HCT116 (cell line): ENCODE measurements at regions not wholly inside any gene's neighbourhood (a gene's known extent, or its start where the extent isn't known, plus 50 kb on each side); places are given as distances from the start of the nearest gene placed in this dataset.

ENCODE experiments used
- ATAC-seq: fragments of 200-7000 bp; cut with Tn5 transposase; 2 replicates; pipeline ENCODE4 v1.9.1; 2020; ENCODE audit warnings: mild to moderate bottlenecking, moderate library complexity
- BruUV-seq: library from RNA; stranded (reverse); fragments of 400-500 nt; replicated peaks from 2 replicates; lab custom pipeline; 2021; lab: Mats Ljungman, UMichigan
- CTCF ChIA-PET: fragments of 300-600 bp; sonication (Branson Sonifier 250); formaldehyde crosslinking; loops from one replicate; lab custom pipeline; 2021; ENCODE audit warnings: antibody characterized with exemption; lab: Charles Lee
- POLR2A ChIA-PET: fragments of 300-600, 350-600 bp; sonication (Branson Sonifier 250); formaldehyde crosslinking; loops from one replicate; lab custom pipeline; 2021; ENCODE audit warnings: antibody characterized with exemption; lab: Charles Lee
- RAD21 ChIA-PET, 2 experiments: fragments of 300-600 bp; sonication (Branson Sonifier 250); formaldehyde crosslinking; loops; one replicate each; lab custom pipeline; 2023; ENCODE audit warnings: low total read pairs in 2 of 2; ENCODE audit not compliant: uncharacterized antibody in 2 of 2, unreplicated experiment in 2 of 2, low non-redundant PET in 1 of 2; lab: Charles Lee
- DNase-seq: peaks from one replicate; pipeline ENCODE4 v3.0.0-alpha.2; 2010; ENCODE audit warnings: low read depth, low spot score
- H2AFZ ChIP-seq: fragments of 200-600 bp; shearing (Covaris generic), sonication (generic); 2 replicates; pipeline ENCODE4 v1.6.1; 2017; ENCODE audit warnings: low read depth, mixed run types, mixed read lengths, antibody characterized with exemption, low read length; ENCODE audit not compliant: poor library complexity, severe bottlenecking
- H3K27ac ChIP-seq: 2 replicates; pipeline ENCODE4 v1.5.1; 2012; ENCODE audit warnings: low read depth, low read length
- H3K27me3 ChIP-seq: fragments of 200-600 bp; sonication (generic); 2 replicates; pipeline ENCODE4 v1.6.1; 2016; ENCODE audit warnings: mixed run types, low read length, mixed read lengths; ENCODE audit not compliant: insufficient read depth
- H3K36me3 ChIP-seq, 2 experiments: fragments of 200-500 bp in 1 of 2; fragments of 200-600 bp in 1 of 2; sonication (Bioruptor generic) in 1 of 2; sonication (generic) in 1 of 2; 2 replicates each; pipeline versions ENCODE4 v1.5.1 to v1.6.1; 2014 to 2016; ENCODE audit warnings: low read length in 2 of 2, inconsistent platforms in 1 of 2, mixed read lengths in 1 of 2, mixed run types in 1 of 2; ENCODE audit not compliant: insufficient read depth in 2 of 2, control insufficient read depth in 1 of 2
- H3K4me1 ChIP-seq, 2 experiments: fragments of 200-600 bp in 1 of 2; sonication (generic) in 1 of 2; 2 replicates each; pipeline versions ENCODE4 v1.5.1 to v1.6.1; 2012 to 2017; ENCODE audit warnings: low read length in 2 of 2, inconsistent platforms in 1 of 2, mild to moderate bottlenecking in 1 of 2, mixed read lengths in 1 of 2, mixed run types in 1 of 2, moderate library complexity in 1 of 2; ENCODE audit not compliant: insufficient read depth in 2 of 2, control insufficient read depth in 1 of 2
- H3K4me2 ChIP-seq: fragments of 200-600 bp; sonication (generic); 2 replicates; pipeline ENCODE4 v1.6.1; 2017; ENCODE audit warnings: mixed run types, low read length, mixed read lengths
- H3K4me3 ChIP-seq, 2 experiments: fragments of 200-600 bp in 1 of 2; sonication (generic) in 1 of 2; replicated peaks in 1 of 2; 2 replicates each; pipeline ENCODE4 v1.5.1; 2011 to 2016; ENCODE audit warnings: low read length in 2 of 2, control low read depth in 1 of 2, low read depth in 1 of 2, mild to moderate bottlenecking in 1 of 2, mixed read lengths in 1 of 2, mixed run types in 1 of 2
- H3K79me2 ChIP-seq: fragments of 200-600 bp; sonication (generic); 2 replicates; pipeline ENCODE4 v1.6.1; 2017; ENCODE audit warnings: mild to moderate bottlenecking, mixed run types, low read length, moderate library complexity, mixed read lengths; ENCODE audit not compliant: insufficient read depth
- H3K9ac ChIP-seq: fragments of 200-600 bp; sonication (generic); 2 replicates; pipeline ENCODE4 v1.6.1; 2016; ENCODE audit warnings: low read length, mixed read lengths
- H3K9me2 ChIP-seq: fragments of 200-600 bp; sonication (generic), shearing (Covaris generic); 2 replicates; pipeline ENCODE4 v1.6.1; 2017; ENCODE audit warnings: mixed run types, mild to moderate bottlenecking, moderate library complexity; ENCODE audit not compliant: insufficient read depth
- H3K9me3 ChIP-seq, 2 experiments: fragments of 200-500 bp in 1 of 2; fragments of 200-600 bp in 1 of 2; sonication (Bioruptor generic) in 1 of 2; sonication (generic) in 1 of 2; 2 replicates each; pipeline ENCODE4 v1.6.1; 2014 to 2017; ENCODE audit warnings: low read length in 2 of 2, mixed read lengths in 2 of 2, inconsistent platforms in 1 of 2, low read depth in 1 of 2, mild to moderate bottlenecking in 1 of 2, mixed run types in 1 of 2, moderate library complexity in 1 of 2; ENCODE audit not compliant: control insufficient read depth in 1 of 2, insufficient read depth in 1 of 2
- H4K20me1 ChIP-seq: fragments of 200-600 bp; sonication (generic), shearing (Covaris generic); 2 replicates; pipeline ENCODE4 v1.6.1; 2017; ENCODE audit warnings: mixed run types, mild to moderate bottlenecking, moderate library complexity; ENCODE audit not compliant: insufficient read depth
- CEBPB ChIP-seq: IDR thresholded peaks from 2 replicates; pipeline ENCODE4 v1.6.1; 2012; ENCODE audit warnings: low read depth
- ELF1 ChIP-seq: IDR thresholded peaks from 2 replicates; pipeline ENCODE4 v1.6.1; 2012; ENCODE audit warnings: low read depth, borderline replicate concordance
- EZH2 ChIP-seq: fragments of 200-600 bp; sonication (generic); IDR thresholded peaks from 2 replicates; pipeline ENCODE4 v1.6.1; 2017; ENCODE audit warnings: antibody characterized with exemption, mixed run types
- EZH2phosphoT487 ChIP-seq: fragments of 200-600 bp; IDR thresholded peaks from 2 replicates; pipeline ENCODE4 v1.6.1; 2018; ENCODE audit warnings: antibody characterized with exemption, borderline replicate concordance
- FOSL1 ChIP-seq: IDR thresholded peaks from 2 replicates; pipeline ENCODE4 v1.6.1; 2012; ENCODE audit warnings: low read depth
- POLR2A ChIP-seq: IDR thresholded peaks from 2 replicates; pipeline ENCODE4 v1.7.0; 2011; ENCODE audit warnings: borderline replicate concordance; ENCODE audit not compliant: insufficient read depth, insufficient read length; ENCODE audit errors: extremely low read depth
- RAD21 ChIP-seq: IDR thresholded peaks from 2 replicates; pipeline ENCODE4 v1.6.1; 2012; ENCODE audit warnings: low read depth, mild to moderate bottlenecking
- SIN3A ChIP-seq: IDR thresholded peaks from 2 replicates; pipeline ENCODE4 v1.6.1; 2012; ENCODE audit warnings: low read depth
- SP1 ChIP-seq: IDR thresholded peaks from 2 replicates; pipeline ENCODE4 v1.6.1; 2012; ENCODE audit warnings: low read depth
- SRF ChIP-seq: IDR thresholded peaks from 2 replicates; pipeline ENCODE4 v1.6.1; 2012; ENCODE audit warnings: low read depth
- TCF7L2 ChIP-seq: IDR thresholded peaks from 2 replicates; pipeline ENCODE4 v1.7.0; 2011; ENCODE audit warnings: borderline replicate concordance, inconsistent platforms; ENCODE audit not compliant: insufficient read depth, insufficient read length; ENCODE audit errors: extremely low read depth
- intact Hi-C: fragments of 100-400 bp; cut with micrococcal nuclease; formaldehyde crosslinking; loops from 2 replicates; pipeline ENCODE4 v1.10.0; 2022
- TF ChIP-seq, protein P1 (sequence below), 3 experiments: fragments of 200-600 bp in 1 of 3; sonication (generic) in 1 of 3; IDR thresholded peaks in 2 of 3; conservative IDR thresholded peaks in 1 of 3; 2 replicates each; pipeline ENCODE4 v1.5.1; 2012 to 2017; ENCODE audit warnings: low read depth in 2 of 3, low read length in 2 of 3, antibody characterized with exemption in 1 of 3, borderline replicate concordance in 1 of 3, control low read depth in 1 of 3, mild to moderate bottlenecking in 1 of 3, mixed read lengths in 1 of 3, mixed run types in 1 of 3, moderate library complexity in 1 of 3; ENCODE audit not compliant: insufficient read depth in 1 of 3
- TF ChIP-seq, protein P2 (sequence below): IDR thresholded peaks from 2 replicates; pipeline ENCODE4 v1.6.1; 2012

DNA sequence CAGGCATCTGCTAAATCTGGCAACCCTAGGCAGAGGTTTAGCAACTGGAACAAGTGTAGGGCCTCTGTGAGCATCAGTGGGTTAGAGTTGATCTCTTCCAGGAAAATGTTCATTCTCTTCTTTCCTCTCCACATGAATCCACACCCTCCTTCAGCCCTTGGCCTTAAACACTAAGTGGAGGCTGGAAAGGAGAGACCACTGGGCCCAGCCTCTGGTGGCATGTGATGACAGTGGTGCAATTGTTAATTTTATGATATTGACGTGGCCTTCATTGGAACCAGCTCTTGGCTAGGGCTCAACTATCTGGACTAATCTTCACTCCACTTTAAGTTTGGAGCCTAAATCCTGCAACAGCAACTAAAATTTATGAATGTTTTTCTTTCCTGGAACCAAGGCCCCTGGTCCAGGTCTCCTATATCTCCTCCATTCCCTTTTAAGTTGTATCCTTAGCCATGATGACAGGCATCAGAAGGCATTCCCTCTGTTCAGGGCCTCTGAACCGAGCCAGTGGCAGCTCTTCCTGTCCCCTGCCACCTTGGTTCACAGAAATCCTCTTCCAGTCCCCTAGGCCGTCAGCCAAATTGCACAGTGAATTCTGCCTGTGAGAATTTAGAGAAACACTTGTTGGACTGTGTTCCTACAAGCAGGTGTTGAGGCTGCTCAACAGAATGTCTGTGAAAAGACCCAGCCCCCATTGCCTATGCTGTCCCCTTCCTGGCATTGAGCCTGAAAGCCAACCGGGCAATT lies 132.2 kb downstream of the PSMG1 start:
- Histone ChIP-seq H3K79me2 (no peaks in the 10 kb centered on the region), H4K20me1 (no peaks in the 10 kb centered on the region), H3K27me3 (no peaks in the 10 kb centered on the region), H2AFZ (no peak overlapping the region), H3K4me2 (no peak overlapping the region), H3K36me3 (no peaks in the 10 kb centered on the region), H3K4me1 (no peaks in the 10 kb centered on the region), H3K9ac (no peak overlapping the region), H3K9me2 (no peaks in the 10 kb centered on the region), H3K27ac (no peak overlapping the region), H3K9me3 (no peaks in the 10 kb centered on the region), H3K4me3 (no peak overlapping the region)
- ChIA-PET CTCF (no interaction called here), POLR2A (no interaction called here), RAD21 (no interaction called here)
- intact Hi-C loops = no loop called here
- TF ChIP-seq SRF = no peak
- TF ChIP-seq EZH2phosphoT487 = no peak
- TF ChIP-seq TCF7L2 = no peak
- TF ChIP-seq, protein P1, sequence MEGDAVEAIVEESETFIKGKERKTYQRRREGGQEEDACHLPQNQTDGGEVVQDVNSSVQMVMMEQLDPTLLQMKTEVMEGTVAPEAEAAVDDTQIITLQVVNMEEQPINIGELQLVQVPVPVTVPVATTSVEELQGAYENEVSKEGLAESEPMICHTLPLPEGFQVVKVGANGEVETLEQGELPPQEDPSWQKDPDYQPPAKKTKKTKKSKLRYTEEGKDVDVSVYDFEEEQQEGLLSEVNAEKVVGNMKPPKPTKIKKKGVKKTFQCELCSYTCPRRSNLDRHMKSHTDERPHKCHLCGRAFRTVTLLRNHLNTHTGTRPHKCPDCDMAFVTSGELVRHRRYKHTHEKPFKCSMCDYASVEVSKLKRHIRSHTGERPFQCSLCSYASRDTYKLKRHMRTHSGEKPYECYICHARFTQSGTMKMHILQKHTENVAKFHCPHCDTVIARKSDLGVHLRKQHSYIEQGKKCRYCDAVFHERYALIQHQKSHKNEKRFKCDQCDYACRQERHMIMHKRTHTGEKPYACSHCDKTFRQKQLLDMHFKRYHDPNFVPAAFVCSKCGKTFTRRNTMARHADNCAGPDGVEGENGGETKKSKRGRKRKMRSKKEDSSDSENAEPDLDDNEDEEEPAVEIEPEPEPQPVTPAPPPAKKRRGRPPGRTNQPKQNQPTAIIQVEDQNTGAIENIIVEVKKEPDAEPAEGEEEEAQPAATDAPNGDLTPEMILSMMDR (IDR thresholded peaks at IDR 0.05 in 2 of 3, conservative IDR thresholded peaks at IDR 0.05 in 1 of 3; ENCODE audit: borderline replicate concordance in 1 of 3, insufficient read depth in 1 of 3, low read depth in 2 of 3, low read length in 2 of 3) = no peak
- TF ChIP-seq POLR2A = no peak
- TF ChIP-seq RAD21 = no peak
- TF ChIP-seq EZH2 = no peak
- no peak for TF ChIP-seq SIN3A
- no peak for TF ChIP-seq FOSL1
- no peak for TF ChIP-seq CEBPB
- TF ChIP-seq, protein P2, sequence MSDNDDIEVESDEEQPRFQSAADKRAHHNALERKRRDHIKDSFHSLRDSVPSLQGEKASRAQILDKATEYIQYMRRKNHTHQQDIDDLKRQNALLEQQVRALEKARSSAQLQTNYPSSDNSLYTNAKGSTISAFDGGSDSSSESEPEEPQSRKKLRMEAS = no peak
- TF ChIP-seq ELF1 = no peak
- TF ChIP-seq SP1 = no peak
- no peak for ATAC-seq
- DNase-seq = no peak
- no TSS peak for BruUV-seq
